ENCODE measurements at regions not wholly inside any gene's neighbourhood (a gene's known extent, or its start where the extent isn't known, plus 50 kb on each side); places are given as distances from the start of the nearest gene placed in this dataset.

GRCh38 chr20:50301165-50301564, 110.5 kb downstream of the CEBPB start:
- CTCF ChIA-PET (ENCODE audit: low intra/inter-chr PET ratio), result no interaction called here
- Histone ChIP-seq H3K4me1 (replicated peaks in 1 of 2; ENCODE audit: control insufficient read depth in 2 of 2, insufficient read depth in 2 of 2, low read length in 2 of 2) (peaks cover 47 to 48% of the 10 kb centered on the region in 2 experiments), H3K9me1 (ENCODE audit: control insufficient read depth, insufficient read depth, low read length) (no peaks in the 10 kb centered on the region), H3K79me2 (ENCODE audit: control insufficient read depth, insufficient read depth, low read length) (no peaks in the 10 kb centered on the region), H3K27ac (ENCODE audit: extremely low read depth, low read depth, low read length) (no peak overlapping the region), H3K9ac (ENCODE audit: insufficient read depth in 1 of 2, low read depth in 2 of 2, low read length in 2 of 2) (no peak overlapping the region), H3K27me3 (ENCODE audit: control insufficient read depth in 2 of 2, insufficient read depth in 2 of 2, low read length in 2 of 2) (no peaks in the 10 kb centered on the region), H3K36me3 (ENCODE audit: control insufficient read depth, insufficient read depth, low read length) (no peaks in the 10 kb centered on the region), H2AFZ (ENCODE audit: low read depth, low read length) (no peak overlapping the region), H3K4me2 (ENCODE audit: insufficient read depth, low read length) (no peak overlapping the region), H4K20me1 (replicated peaks; ENCODE audit: control insufficient read depth, insufficient read depth, low read length) (no peaks in the 10 kb centered on the region), H3K4me3 (no peak overlapping the region), H3K9me3 (replicated peaks; ENCODE audit: control insufficient read depth, insufficient read depth, low read depth, low read length) (no peaks in the 10 kb centered on the region; the same call in 1 of the 2 replicates)
- POLR2A ChIA-PET, result no interaction called here
- intact Hi-C loops (cut with micrococcal nuclease) (no loop called here), in situ Hi-C loops (cut with MboI) (no loop called here)
- FAIRE-seq (no peak), ATAC-seq (no peak), DNase-seq (ENCODE audit: extremely low read depth in 1 of 4, low spot score in 3 of 4) (no peak)
- BruUV-seq (replicated peaks), result no TSS peak
- TF ChIP-seq FUS (optimal IDR thresholded peaks at IDR 0.05; ENCODE audit: low read depth, low read length), result no peak
- TF ChIP-seq KDM1A (IDR thresholded peaks at IDR 0.05), result no peak
- no peak for TF ChIP-seq ZNF740 (CRISPR knock-in tag; IDR thresholded peaks at IDR 0.05)
- no peak for TF ChIP-seq ZNF740 (tag; IDR thresholded peaks at IDR 0.05)
- TF ChIP-seq SMAD2 (IDR thresholded peaks at IDR 0.05; ENCODE audit: low read depth, low read length), result no peak
- 23% methylated on average over 3 of the region's 3 CpGs for WGBS (ENCODE audit: insufficient coverage, low coverage, missing lambda C conversion rate)

GRCh38 chr20:50301712-50302111, 111.1 kb downstream of the CEBPB start:
- Histone ChIP-seq H3K79me2 (ENCODE audit: control insufficient read depth, insufficient read depth, low read length) (no peaks in the 10 kb centered on the region), H3K27me3 (ENCODE audit: control insufficient read depth in 2 of 2, insufficient read depth in 2 of 2, low read length in 2 of 2) (no peaks in the 10 kb centered on the region), H3K4me1 (replicated peaks in 1 of 2; ENCODE audit: control insufficient read depth in 2 of 2, insufficient read depth in 2 of 2, low read length in 2 of 2) (peaks cover 45 to 52% of the 10 kb centered on the region in 2 experiments), H3K9me3 (replicated peaks; ENCODE audit: control insufficient read depth, insufficient read depth, low read depth, low read length) (no peaks in the 10 kb centered on the region; the same call in 1 of the 2 replicates), H3K27ac (ENCODE audit: extremely low read depth, low read depth, low read length) (no peak overlapping the region), H3K9ac (ENCODE audit: insufficient read depth in 1 of 2, low read depth in 2 of 2, low read length in 2 of 2) (no peak overlapping the region), H4K20me1 (replicated peaks; ENCODE audit: control insufficient read depth, insufficient read depth, low read length) (no peaks in the 10 kb centered on the region), H3K9me1 (ENCODE audit: control insufficient read depth, insufficient read depth, low read length) (no peaks in the 10 kb centered on the region), H3K4me3 (no peak overlapping the region), H2AFZ (ENCODE audit: low read depth, low read length) (no peak overlapping the region), H3K36me3 (ENCODE audit: control insufficient read depth, insufficient read depth, low read length) (no peaks in the 10 kb centered on the region), H3K4me2 (ENCODE audit: insufficient read depth, low read length) (no peak overlapping the region)
- CTCF ChIA-PET (ENCODE audit: low intra/inter-chr PET ratio), result no interaction called here
- POLR2A ChIA-PET, result no interaction called here
- in situ Hi-C loops (cut with MboI) (no loop called here), intact Hi-C loops (cut with micrococcal nuclease) (no loop called here)
- BruUV-seq (replicated peaks), result no TSS peak
- DNase-seq (ENCODE audit: extremely low read depth in 1 of 4, low spot score in 3 of 4), result no peak
- FAIRE-seq, result no peak
- no peak for TF ChIP-seq RNF219 (CRISPR knock-in tag; IDR thresholded peaks at IDR 0.05)
- no peak for TF ChIP-seq CEBPG (CRISPR knock-in tag; IDR thresholded peaks at IDR 0.05)
- peak in 1 of 2 experiments; percentile 54; a peak in 1 of 4 replicates for TF ChIP-seq CEBPG (tag; conservative IDR thresholded peaks at IDR 0.05 in 1 of 2, IDR thresholded peaks at IDR 0.05 in 1 of 2)
- no peak for TF ChIP-seq ZNF639 (CRISPR knock-in tag; conservative IDR thresholded peaks at IDR 0.05 in 1 of 2, IDR thresholded peaks at IDR 0.05 in 1 of 2)
- TF ChIP-seq CEBPB (tag; IDR thresholded peaks at IDR 0.05), result peak; percentile 63
- ATAC-seq, result no peak

Measured in K562 (cell line).